NCI-H460 (cell line): ENCODE measurements at regions not wholly inside any gene's neighbourhood (a gene's known extent, or its start where the extent isn't known, plus 50 kb on each side); places are given as distances from the start of the nearest gene placed in this dataset.

Experiments used
- DNase-seq: peaks from one replicate; pipeline ENCODE4 v3.0.0-alpha.2; 2016; ENCODE audit warnings: low read depth; ENCODE audit errors: extremely low read depth

- no peak for DNase-seq
These were observed 1212.4 kb downstream of the SORCS1 start for GRCh38 chr10:105952153-105952552.

GRCh38 chr10:105950410-105950809 lies 1214.1 kb downstream of the SORCS1 start:
- DNase-seq: peak; percentile 68

GRCh38 chr10:105949721-105950120 lies 1214.8 kb downstream of the SORCS1 start:
- DNase-seq: no peak

- no peak for DNase-seq
These were observed 1239.3 kb downstream of the SORCS1 start for GRCh38 chr10:105925045-105925785.

- DNase-seq: no peak
These were observed 1243.2 kb downstream of the SORCS1 start for GRCh38 chr10:105921348-105921747.

- DNase-seq: no peak
These were observed 1250.1 kb downstream of the SORCS1 start for GRCh38 chr10:105914432-105914831.

- DNase-seq: no peak
These were observed 1255.8 kb downstream of the SORCS1 start for GRCh38 chr10:105908701-105909100.

GRCh38 chr10:105885495-105885894 lies 1244.4 kb downstream of the SORCS3 start:
- DNase-seq: no peak

GRCh38 chr10:105879401-105879800 lies 1238.3 kb downstream of the SORCS3 start:
- DNase-seq: no peak

GRCh38 chr10:105875050-105875449 lies 1234.0 kb downstream of the SORCS3 start:
- no peak for DNase-seq

- DNase-seq: no peak
These were observed 1231.6 kb downstream of the SORCS3 start for GRCh38 chr10:105872665-105873064.

GRCh38 chr10:105868935-105869334 lies 1227.8 kb downstream of the SORCS3 start:
- DNase-seq: no peak

- DNase-seq: no peak
These were observed 1223.8 kb downstream of the SORCS3 start for GRCh38 chr10:105864854-105865253.

- no peak for DNase-seq
These were observed 1216.5 kb downstream of the SORCS3 start for GRCh38 chr10:105857268-105858264.

GRCh38 chr10:105855791-105856190 lies 1214.7 kb downstream of the SORCS3 start:
- DNase-seq: no peak

- no peak for DNase-seq
These were observed 1203.8 kb downstream of the SORCS3 start for GRCh38 chr10:105844676-105845570.

- DNase-seq: no peak
These were observed 1203.2 kb downstream of the SORCS3 start for GRCh38 chr10:105844241-105844640.

- DNase-seq: no peak
These were observed 1202.7 kb downstream of the SORCS3 start for GRCh38 chr10:105843786-105844185.

GRCh38 chr10:105840288-105840770 lies 1199.2 kb downstream of the SORCS3 start:
- DNase-seq: no peak

- no peak for DNase-seq
These were observed 1197.3 kb downstream of the SORCS3 start for GRCh38 chr10:105838392-105838791.
